HG03159 (cell line): ENCODE measurements at regions not wholly inside any gene's neighbourhood (a gene's known extent, or its start where the extent isn't known, plus 50 kb on each side); places are given as distances from the start of the nearest gene placed in this dataset.

Experiments
- ATAC-seq: cut with Tn5 transposase; IDR thresholded peaks from one replicate; pipeline ENCODE4 v1.9.1; 2021; ENCODE audit warnings: mild to moderate bottlenecking, moderate library complexity; ENCODE audit not compliant: unreplicated experiment

DNA sequence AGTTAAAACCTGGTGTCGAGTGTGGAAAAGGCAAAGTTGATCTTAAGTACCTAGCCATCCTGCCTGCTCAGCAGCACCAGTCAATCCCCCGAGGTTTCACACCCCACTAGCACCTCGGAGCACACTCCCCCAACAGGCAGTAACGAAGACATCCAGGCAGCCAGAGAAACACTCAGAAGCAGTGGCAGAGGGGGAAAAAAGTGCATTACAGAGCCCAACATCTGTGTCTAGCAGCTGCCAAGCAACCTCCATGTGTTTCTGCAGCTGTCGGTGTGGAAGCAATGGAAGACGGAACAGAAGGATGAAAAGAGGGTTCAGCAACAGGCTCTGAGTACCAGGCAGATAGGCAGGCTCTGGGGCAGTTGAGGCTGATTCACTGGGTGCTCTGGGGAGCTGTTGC lies 73.4 kb upstream of the PROX1 start:
- ATAC-seq, result no peak

DNA sequence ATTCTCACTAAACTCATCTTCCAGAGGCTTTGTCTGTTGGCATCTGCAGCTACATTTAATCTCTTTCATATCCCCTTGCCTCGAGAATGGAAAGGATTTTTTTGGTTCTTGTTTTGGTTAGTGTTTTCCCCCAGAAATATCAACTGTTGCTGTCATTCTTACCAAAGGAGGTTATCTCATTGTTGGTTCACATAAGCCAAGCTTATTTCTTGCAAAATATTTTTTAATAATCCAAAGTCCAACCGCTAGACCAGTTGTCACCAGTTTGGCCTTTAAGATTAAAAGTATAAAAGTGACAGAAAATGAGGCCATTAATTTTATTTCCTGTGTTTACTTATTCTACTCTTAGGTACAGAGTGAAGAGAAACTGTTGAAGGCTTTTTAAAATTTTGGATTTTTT lies 66.5 kb upstream of the PROX1 start:
- no peak for ATAC-seq

DNA sequence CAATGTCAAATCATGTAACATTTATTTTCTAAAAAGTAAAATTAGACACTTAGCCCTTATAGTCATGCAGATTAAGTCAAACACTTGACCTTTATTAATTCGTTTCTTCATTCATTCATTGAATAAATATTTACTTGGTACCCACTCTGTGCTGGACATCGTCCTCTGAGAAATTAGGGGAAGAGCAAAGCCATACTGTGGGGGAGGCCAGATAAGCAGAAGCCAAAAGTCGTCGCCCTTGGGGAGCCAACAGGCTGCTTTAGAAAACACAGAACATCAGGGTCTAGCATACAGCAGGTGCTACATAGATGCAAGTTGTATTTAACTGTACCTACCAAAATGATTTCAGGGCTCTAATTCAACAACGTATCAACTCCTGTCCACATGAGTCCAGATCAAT lies 66.1 kb upstream of the PROX1 start:
- no peak for ATAC-seq

DNA sequence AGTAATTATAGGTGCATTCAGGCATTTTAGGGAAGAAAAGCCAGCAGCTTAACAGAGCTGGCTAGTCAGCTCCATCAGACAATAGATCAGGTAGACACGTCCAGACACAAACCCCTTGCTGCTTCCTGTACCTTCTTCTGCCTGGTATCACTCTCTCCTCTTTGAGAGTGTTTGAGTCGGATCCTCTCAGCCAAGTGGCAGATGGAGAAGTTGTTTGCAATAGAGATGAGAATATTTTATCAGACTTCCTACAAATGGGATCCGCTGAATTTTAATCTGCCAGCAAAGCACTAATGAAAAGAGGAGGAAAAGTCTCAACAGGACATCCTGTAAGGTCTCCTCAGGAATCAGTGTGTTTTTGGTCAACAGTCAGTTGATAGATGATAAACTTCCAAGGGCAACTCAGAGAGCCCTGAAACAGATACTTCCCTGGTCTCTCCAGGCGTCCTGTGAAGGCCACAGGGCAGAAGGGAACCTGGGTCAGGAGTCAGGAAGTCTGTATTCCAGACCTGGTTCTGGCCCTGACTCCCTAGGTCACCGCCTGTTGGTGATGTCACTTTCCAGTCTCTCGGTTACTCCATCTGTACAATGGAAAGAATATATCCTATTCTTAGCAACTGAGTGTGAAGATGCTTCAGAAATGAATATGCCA lies 62.1 kb upstream of the PROX1 start:
- no peak for ATAC-seq

DNA sequence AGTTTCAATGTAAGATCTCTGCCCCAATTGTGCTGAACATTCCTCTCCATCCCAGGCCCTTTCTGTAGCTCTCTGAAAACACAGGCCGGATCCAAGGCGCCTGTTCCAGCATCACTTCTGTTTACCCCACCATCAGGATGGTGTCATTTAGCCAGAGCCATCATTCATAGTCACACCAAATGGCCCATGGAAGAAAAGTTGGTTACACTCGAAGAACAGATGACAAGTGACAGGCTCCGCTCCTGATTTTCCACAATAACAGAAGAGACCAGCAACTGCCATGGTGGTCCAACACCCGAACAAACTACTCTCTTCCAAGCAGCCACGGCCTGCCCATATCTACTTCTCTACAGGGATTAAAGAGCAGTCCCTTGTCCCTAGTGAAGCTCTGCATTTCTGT lies 59.9 kb upstream of the PROX1 start:
- no peak for ATAC-seq

- no peak for ATAC-seq
These were observed 58.4 kb upstream of the PROX1 start for GRCh38 chr1:213929398-213929797.

DNA sequence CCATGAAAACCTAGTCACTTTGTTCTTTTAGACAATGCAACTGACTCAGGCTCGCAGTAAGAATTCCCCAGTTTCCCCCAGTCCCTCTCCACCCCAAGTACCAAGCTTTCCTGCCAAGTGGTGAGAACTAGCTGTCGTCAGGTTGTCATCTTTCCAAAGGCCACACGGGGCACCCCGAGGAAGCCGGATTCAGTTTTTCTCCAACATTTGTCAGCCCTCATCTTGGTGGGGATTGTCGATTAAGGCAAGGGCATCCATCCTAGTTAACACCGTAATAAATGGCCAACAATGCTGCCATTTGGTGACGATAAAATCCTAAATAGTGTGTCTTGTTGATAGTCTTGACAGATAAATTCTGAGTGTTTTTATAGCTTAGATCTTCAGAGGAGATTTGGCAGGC lies 55.9 kb upstream of the PROX1 start:
- no peak for ATAC-seq

DNA sequence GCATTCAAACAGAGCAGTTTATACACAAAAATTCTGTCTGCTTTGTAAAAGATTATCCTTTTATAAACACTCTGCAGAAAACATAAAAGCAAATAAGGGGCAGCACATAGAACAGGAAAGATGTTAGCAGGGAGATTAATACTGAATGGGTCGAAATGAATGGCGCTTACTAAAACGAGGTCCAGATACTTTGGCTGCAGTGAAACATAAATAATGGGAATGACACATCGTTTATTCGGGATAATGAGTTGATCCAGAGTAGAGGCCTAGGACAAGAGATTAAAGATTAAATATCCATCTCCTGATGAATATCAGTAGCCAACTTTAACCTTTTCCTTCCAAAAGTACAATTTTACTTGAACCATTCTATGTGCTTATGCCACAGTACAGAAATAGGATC lies 54.4 kb upstream of the PROX1 start:
- ATAC-seq, result no peak

DNA sequence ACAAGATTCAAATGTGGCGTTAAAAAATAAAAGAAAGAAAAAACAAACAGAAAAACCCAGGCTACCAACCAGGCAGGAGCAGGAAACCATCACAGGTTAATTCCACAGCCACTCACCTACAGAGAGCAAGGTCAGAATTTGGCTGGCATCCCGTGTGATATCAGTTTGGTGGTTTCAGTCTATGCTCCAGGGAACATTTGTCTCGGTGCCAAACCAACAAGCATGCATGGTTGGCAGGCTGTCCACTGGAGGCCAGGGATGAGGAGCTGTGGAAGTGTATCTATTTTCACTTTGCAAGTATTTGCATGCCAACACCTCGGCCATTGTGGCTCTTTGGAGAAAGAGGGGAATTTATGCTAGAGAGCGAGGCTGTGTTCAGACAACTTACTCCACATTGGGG lies 53.1 kb upstream of the PROX1 start:
- ATAC-seq, result no peak

DNA sequence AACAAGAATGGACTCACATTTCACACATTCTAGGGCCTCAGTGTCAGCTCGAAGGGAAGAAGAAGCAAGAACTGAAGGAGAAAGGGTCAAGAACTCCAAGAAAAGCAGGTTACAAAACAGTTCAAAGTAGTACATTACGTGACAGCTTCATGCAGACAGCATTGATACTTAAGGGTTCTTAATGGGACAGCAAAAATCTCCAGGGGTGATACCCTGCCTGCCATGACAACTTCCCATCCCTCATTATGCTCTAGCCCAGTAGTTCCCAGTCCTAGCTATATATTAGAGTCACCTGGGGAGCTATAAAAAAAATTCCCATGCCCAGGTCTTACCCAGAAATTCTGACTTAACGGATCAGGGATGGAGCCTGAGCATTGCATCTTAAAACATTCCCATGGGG lies 51.2 kb upstream of the PROX1 start:
- no peak for ATAC-seq
